DOHH2 (cell line): ENCODE measurements at regions not wholly inside any gene's neighbourhood (a gene's known extent, or its start where the extent isn't known, plus 50 kb on each side); places are given as distances from the start of the nearest gene placed in this dataset.

Source experiments
- EZH2phosphoT487 ChIP-seq: fragments of 200-600 bp; sonication (generic); IDR thresholded peaks from 2 replicates; pipeline ENCODE4 v1.6.1; 2017; ENCODE audit warnings: borderline replicate concordance, mild to moderate bottlenecking, antibody characterized with exemption, low read length, moderate library complexity, mixed read lengths
- TF ChIP-seq, protein P1 (sequence below): fragments of 200-600 bp; sonication (generic); IDR thresholded peaks from one replicate; pipeline ENCODE4 v1.5.1; 2014; ENCODE audit warnings: antibody characterized with exemption, mild to moderate bottlenecking, low read depth, low read length; ENCODE audit not compliant: poor library complexity, severe bottlenecking

DNA sequence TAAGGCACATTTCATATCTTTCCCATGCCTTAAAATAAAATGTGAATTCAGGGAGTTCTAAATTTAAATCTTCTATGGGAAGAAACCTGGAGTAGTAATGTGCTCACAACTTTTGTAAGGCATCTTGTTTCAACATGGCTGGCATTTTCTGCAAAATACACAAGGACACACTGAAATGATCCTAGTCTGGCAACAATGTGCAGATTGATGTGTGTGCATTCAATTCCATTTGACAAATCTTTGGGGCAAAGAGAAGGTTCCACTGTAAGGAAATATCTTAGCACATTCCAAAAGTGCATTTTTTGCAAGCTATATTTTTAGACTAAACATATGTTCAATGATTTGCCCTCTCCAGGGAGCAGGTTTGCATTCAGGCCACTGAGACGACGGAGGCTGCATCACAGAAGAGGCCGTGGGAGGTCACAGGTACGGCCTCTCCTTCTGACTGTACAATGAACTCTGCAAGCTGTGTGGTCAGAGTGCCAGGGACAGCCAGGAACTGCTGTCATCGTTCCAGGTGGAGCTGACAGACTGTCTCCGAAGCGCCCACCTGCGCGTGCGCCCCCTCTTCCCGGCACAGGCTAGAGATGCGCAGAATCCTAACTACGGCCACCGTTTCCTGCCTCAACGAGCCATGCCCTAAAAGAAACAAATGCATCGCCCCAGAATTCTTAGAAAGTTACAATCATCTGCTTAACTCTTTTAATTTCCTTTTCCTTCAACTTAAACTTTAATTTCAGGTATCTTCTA is 149.2 kb upstream of the POU3F3 start:
- TF ChIP-seq, protein P1, sequence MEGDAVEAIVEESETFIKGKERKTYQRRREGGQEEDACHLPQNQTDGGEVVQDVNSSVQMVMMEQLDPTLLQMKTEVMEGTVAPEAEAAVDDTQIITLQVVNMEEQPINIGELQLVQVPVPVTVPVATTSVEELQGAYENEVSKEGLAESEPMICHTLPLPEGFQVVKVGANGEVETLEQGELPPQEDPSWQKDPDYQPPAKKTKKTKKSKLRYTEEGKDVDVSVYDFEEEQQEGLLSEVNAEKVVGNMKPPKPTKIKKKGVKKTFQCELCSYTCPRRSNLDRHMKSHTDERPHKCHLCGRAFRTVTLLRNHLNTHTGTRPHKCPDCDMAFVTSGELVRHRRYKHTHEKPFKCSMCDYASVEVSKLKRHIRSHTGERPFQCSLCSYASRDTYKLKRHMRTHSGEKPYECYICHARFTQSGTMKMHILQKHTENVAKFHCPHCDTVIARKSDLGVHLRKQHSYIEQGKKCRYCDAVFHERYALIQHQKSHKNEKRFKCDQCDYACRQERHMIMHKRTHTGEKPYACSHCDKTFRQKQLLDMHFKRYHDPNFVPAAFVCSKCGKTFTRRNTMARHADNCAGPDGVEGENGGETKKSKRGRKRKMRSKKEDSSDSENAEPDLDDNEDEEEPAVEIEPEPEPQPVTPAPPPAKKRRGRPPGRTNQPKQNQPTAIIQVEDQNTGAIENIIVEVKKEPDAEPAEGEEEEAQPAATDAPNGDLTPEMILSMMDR, result no peak
- TF ChIP-seq EZH2phosphoT487, result no peak
